Endodermal cell (in vitro differentiated cells): ENCODE measurements at regions not wholly inside any gene's neighbourhood (a gene's known extent, or its start where the extent isn't known, plus 50 kb on each side); places are given as distances from the start of the nearest gene placed in this dataset.

Experiments used
- DNase-seq: peaks from one replicate; pipeline ENCODE4 v3.0.0-alpha.2; 2017
- H3K27ac ChIP-seq: 2 replicates; pipeline ENCODE4 v1.5.1; 2013; ENCODE audit warnings: mild to moderate bottlenecking, low read depth, low read length, moderate library complexity
- H3K27me3 ChIP-seq: 2 replicates; pipeline ENCODE4 v1.6.1; 2013; ENCODE audit warnings: mild to moderate bottlenecking, low read length, moderate library complexity; ENCODE audit not compliant: insufficient read depth, control insufficient read depth, poor library complexity, severe bottlenecking
- H3K36me3 ChIP-seq: 2 replicates; pipeline ENCODE4 v1.7.0; 2013; ENCODE audit warnings: mild to moderate bottlenecking, low read length, moderate library complexity; ENCODE audit not compliant: control insufficient read depth, insufficient read depth
- H3K4me1 ChIP-seq: one replicate; pipeline ENCODE4 v1.7.0; 2013; ENCODE audit warnings: low read length; ENCODE audit not compliant: control insufficient read depth, insufficient read depth
- H3K4me3 ChIP-seq: 2 replicates; pipeline ENCODE4 v1.5.1; 2013; ENCODE audit warnings: mild to moderate bottlenecking, low read length, moderate library complexity
- H3K9ac ChIP-seq: 2 replicates; pipeline ENCODE4 v1.6.1; 2013; ENCODE audit warnings: mild to moderate bottlenecking, low read length, moderate library complexity; ENCODE audit not compliant: poor library complexity, severe bottlenecking; ENCODE audit errors: extremely low read depth
- H3K9me3 ChIP-seq: 2 replicates; pipeline ENCODE4 v1.6.1; 2013; ENCODE audit warnings: mild to moderate bottlenecking, low read length, moderate library complexity; ENCODE audit not compliant: control insufficient read depth
- H3K27ac Mint-ChIP-seq: 2 replicates; pipeline ENCODE4 v1.8.0; 2020; ENCODE audit warnings: mixed read lengths
- H3K27me3 Mint-ChIP-seq: 2 replicates; pipeline ENCODE4 v1.8.0; 2021; ENCODE audit warnings: mild to moderate bottlenecking, mixed read lengths; ENCODE audit not compliant: insufficient read depth
- H3K36me3 Mint-ChIP-seq: 2 replicates; pipeline ENCODE4 v1.8.0; 2020; ENCODE audit warnings: low read depth, mixed read lengths
- H3K4me1 Mint-ChIP-seq: 2 replicates; pipeline ENCODE4 v1.8.0; 2020; ENCODE audit warnings: mixed read lengths
- H3K4me3 Mint-ChIP-seq: 2 replicates; pipeline ENCODE4 v1.8.0; 2020; ENCODE audit warnings: mild to moderate bottlenecking, moderate library complexity, mixed read lengths
- H3K9me3 Mint-ChIP-seq: 2 replicates; pipeline ENCODE4 v1.8.0; 2020; ENCODE audit warnings: mild to moderate bottlenecking, mixed read lengths
- WGBS, 2 experiments: methylation state at CpG; one replicate each; pipeline versions ENCODE4 v1.1.5 to v1.1.7; 2013; ENCODE audit warnings: missing lambda C conversion rate in 2 of 2, mixed read lengths in 1 of 2; ENCODE audit not compliant: insufficient coverage in 1 of 2, insufficient read length in 1 of 2; 5-methylcytosine and 5-hydroxymethylcytosine counted together
- TF ChIP-seq, protein P1 (sequence below): fragments of 200-600 bp; sonication (generic); conservative IDR thresholded peaks from 2 replicates; pipeline ENCODE4 v1.5.0; 2021; ENCODE audit warnings: antibody characterized with exemption, mild to moderate bottlenecking

- TF ChIP-seq, protein P1, sequence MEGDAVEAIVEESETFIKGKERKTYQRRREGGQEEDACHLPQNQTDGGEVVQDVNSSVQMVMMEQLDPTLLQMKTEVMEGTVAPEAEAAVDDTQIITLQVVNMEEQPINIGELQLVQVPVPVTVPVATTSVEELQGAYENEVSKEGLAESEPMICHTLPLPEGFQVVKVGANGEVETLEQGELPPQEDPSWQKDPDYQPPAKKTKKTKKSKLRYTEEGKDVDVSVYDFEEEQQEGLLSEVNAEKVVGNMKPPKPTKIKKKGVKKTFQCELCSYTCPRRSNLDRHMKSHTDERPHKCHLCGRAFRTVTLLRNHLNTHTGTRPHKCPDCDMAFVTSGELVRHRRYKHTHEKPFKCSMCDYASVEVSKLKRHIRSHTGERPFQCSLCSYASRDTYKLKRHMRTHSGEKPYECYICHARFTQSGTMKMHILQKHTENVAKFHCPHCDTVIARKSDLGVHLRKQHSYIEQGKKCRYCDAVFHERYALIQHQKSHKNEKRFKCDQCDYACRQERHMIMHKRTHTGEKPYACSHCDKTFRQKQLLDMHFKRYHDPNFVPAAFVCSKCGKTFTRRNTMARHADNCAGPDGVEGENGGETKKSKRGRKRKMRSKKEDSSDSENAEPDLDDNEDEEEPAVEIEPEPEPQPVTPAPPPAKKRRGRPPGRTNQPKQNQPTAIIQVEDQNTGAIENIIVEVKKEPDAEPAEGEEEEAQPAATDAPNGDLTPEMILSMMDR = no peak
- Mint-ChIP-seq H3K36me3 (no peaks in the 10 kb centered on the region), H3K4me1 (peaks cover 4% of the 10 kb centered on the region), H3K27ac (no peak overlapping the region), H3K27me3 (peaks cover 23% of the 10 kb centered on the region), H3K9me3 (no peaks in the 10 kb centered on the region), H3K4me3 (no peak overlapping the region)
- Histone ChIP-seq H3K4me3 (no peak overlapping the region), H3K36me3 (no peaks in the 10 kb centered on the region), H3K27ac (no peak overlapping the region), H3K9ac (no peak overlapping the region), H3K9me3 (no peaks in the 10 kb centered on the region), H3K4me1 (peaks cover 2% of the 10 kb centered on the region), H3K27me3 (no peaks in the 10 kb centered on the region)
- no peak for DNase-seq
- WGBS, 2 experiments = 79 to 90% methylated on average over 2 to 7 of the region's 7 CpGs
Measured at GRCh38 chr2:144607891-144608521, 88.1 kb upstream of the ZEB2 start.

DNA sequence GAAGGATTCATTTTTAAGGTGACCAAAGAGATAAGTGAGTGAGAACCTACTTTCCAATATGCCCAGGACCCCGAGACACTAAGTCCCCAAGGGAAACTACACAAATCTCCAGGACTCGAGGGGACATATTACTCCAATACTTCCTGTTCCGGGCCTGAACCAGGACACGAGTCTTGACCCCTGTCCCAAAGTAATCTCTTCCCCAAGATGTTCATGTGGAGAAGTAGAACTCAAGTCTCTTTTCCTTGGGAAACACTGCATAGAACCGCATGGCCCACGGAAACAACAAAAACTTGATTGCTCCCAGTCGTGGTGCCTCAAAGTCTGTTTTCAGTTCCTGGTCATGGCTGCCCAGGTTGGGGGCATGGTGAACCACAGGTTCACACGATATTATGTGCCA, 87.2 kb upstream of the ZEB2 start:
- Histone ChIP-seq H3K9ac (no peak overlapping the region), H3K27me3 (no peaks in the 10 kb centered on the region), H3K4me3 (no peak overlapping the region), H3K9me3 (no peaks in the 10 kb centered on the region), H3K36me3 (no peaks in the 10 kb centered on the region), H3K4me1 (peaks cover 2% of the 10 kb centered on the region), H3K27ac (no peak overlapping the region)
- H3K27ac Mint-ChIP-seq = no peak overlapping the region
- H3K36me3 Mint-ChIP-seq = no peaks in the 10 kb centered on the region
- H3K27me3 Mint-ChIP-seq = peaks cover 21% of the 10 kb centered on the region
- TF ChIP-seq, protein P1 = no peak
- H3K9me3 Mint-ChIP-seq = no peaks in the 10 kb centered on the region
- H3K4me1 Mint-ChIP-seq = peaks cover 4% of the 10 kb centered on the region
- H3K4me3 Mint-ChIP-seq = no peak overlapping the region
- DNase-seq = no peak
- 92 to 93% methylated on average over 5 to 8 of the region's 8 CpGs for WGBS, 2 experiments

GRCh38 chr2:144606466-144607095, 86.7 kb upstream of the ZEB2 start:
- Mint-ChIP-seq H3K4me1 (peaks cover 4% of the 10 kb centered on the region), H3K9me3 (no peaks in the 10 kb centered on the region), H3K27ac (no peak overlapping the region), H3K4me3 (no peak overlapping the region), H3K27me3 (peaks cover 21% of the 10 kb centered on the region), H3K36me3 (no peaks in the 10 kb centered on the region)
- H3K36me3 ChIP-seq = no peaks in the 10 kb centered on the region
- 92% methylated on average over 1 of the region's 1 CpG; no CpG with 5 or more reads in 1 of the 2 experiments for WGBS, 2 experiments
- DNase-seq = no peak
- no peaks in the 10 kb centered on the region for H3K9me3 ChIP-seq
- peaks cover 2% of the 10 kb centered on the region for H3K4me1 ChIP-seq
- H3K9ac ChIP-seq = no peak overlapping the region
- H3K27me3 ChIP-seq = no peaks in the 10 kb centered on the region
- TF ChIP-seq, protein P1 = no peak
- no peak overlapping the region for H3K27ac ChIP-seq
- H3K4me3 ChIP-seq = no peak overlapping the region
